Superior temporal gyrus (tissue), 1 donor: ENCODE measurements at regions not wholly inside any gene's neighbourhood (a gene's known extent, or its start where the extent isn't known, plus 50 kb on each side); places are given as distances from the start of the nearest gene placed in this dataset.

ENCODE experiments used
- DNase-seq: peaks from one replicate; pipeline ENCODE4 v3.0.0-alpha.2; 2016; ENCODE audit errors: extremely low spot score

- no peak for DNase-seq
These were observed 260.0 kb downstream of the NR2F1-AS1 start for GRCh38 chr5:93320920-93321445.

GRCh38 chr5:93313672-93314071 lies 267.3 kb downstream of the NR2F1-AS1 start:
- no peak for DNase-seq

- peak; percentile 68 for DNase-seq
These were observed 269.1 kb downstream of the NR2F1-AS1 start for GRCh38 chr5:93311881-93312280.

GRCh38 chr5:93307557-93307956 lies 273.5 kb downstream of the NR2F1-AS1 start:
- DNase-seq: no peak

- DNase-seq: no peak
These were observed 275.0 kb downstream of the NR2F1-AS1 start for GRCh38 chr5:93305984-93306383.

GRCh38 chr5:93304456-93305250 lies 276.4 kb downstream of the NR2F1-AS1 start:
- no peak for DNase-seq

GRCh38 chr5:93303291-93303691 lies 277.7 kb downstream of the NR2F1-AS1 start:
- DNase-seq: no peak

- DNase-seq: no peak
These were observed 278.3 kb downstream of the NR2F1-AS1 start for GRCh38 chr5:93302711-93303110.

- DNase-seq: no peak
These were observed 280.1 kb downstream of the NR2F1-AS1 start for GRCh38 chr5:93300945-93301344.

GRCh38 chr5:93300309-93300923 lies 280.6 kb downstream of the NR2F1-AS1 start:
- DNase-seq: no peak

- no peak for DNase-seq
These were observed 281.2 kb downstream of the NR2F1-AS1 start for GRCh38 chr5:93299681-93300308.

GRCh38 chr5:93297116-93297515 lies 283.9 kb downstream of the NR2F1-AS1 start:
- no peak for DNase-seq

GRCh38 chr5:93296338-93296737 lies 284.7 kb downstream of the NR2F1-AS1 start:
- no peak for DNase-seq

- no peak for DNase-seq
These were observed 286.0 kb downstream of the NR2F1-AS1 start for GRCh38 chr5:93294996-93295395.

GRCh38 chr5:93294199-93294598 lies 286.8 kb downstream of the NR2F1-AS1 start:
- DNase-seq: no peak

- no peak for DNase-seq
These were observed 291.1 kb downstream of the NR2F1-AS1 start for GRCh38 chr5:93289942-93290341.

GRCh38 chr5:93285461-93285860 lies 295.6 kb downstream of the NR2F1-AS1 start:
- DNase-seq: no peak

GRCh38 chr5:93281980-93282772 lies 298.8 kb downstream of the NR2F1-AS1 start:
- DNase-seq: no peak

GRCh38 chr5:93280518-93280917 lies 300.5 kb downstream of the NR2F1-AS1 start:
- DNase-seq: no peak

- no peak for DNase-seq
These were observed 301.6 kb downstream of the NR2F1-AS1 start for GRCh38 chr5:93279296-93279963.

- no peak for DNase-seq
These were observed 302.1 kb downstream of the NR2F1-AS1 start for GRCh38 chr5:93278896-93279295.
